ENCODE measurements at regions not wholly inside any gene's neighbourhood (a gene's known extent, or its start where the extent isn't known, plus 50 kb on each side); places are given as distances from the start of the nearest gene placed in this dataset.

DNA sequence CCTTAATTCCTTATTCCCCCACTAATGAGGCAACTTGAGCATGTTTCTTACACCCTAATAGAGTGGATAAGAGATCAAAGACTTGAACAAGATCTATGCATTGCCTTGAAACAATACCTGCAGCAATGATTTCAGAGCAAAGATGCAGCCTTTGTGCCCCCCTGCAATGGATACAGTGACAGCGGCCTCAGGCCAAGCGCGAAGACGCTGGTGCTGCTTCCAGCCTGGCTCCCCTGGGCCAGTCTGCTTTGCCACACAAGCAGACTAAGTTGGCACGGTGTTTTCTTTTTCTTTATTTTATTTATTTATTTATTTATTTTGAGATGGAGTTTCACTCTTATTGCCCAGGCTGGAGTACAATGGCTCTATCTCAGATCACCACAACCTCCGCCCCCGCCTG, 179.8 kb upstream of the S1PR3 start:
- no peak for ATAC-seq

DNA sequence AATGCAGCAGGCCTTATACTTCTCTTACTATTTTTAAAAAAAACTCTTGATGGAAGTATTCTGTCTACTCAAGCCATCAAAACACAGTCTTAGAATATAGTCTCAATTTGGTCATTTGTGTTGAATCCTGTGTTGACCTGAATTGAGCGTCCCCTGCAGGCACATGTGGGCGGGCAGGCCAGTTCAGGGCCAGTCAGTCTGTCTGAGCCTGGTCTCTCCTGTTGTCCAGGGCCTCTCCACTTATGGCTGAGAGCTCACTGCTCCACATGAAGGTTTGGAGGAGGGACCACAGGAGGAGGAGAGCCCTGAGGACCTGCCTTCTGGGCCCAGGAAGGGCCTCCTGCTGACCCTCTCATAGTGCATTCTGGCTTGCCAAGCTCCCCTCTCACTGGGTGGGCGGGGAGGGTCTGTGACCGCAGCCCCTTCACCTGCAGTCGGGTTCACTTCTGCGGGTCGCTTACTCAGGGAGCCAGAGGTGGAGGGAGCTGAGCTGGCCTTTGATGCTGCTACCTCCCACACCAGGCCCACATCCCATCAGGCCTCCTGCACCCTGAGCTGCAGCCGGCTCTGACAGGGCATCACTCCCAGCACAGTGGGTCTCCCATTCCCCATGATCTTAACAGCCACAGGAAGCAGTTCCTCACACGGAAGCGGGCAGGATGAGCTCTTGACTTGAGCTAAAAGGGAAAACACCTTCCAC, 178.2 kb upstream of the S1PR3 start:
- ATAC-seq, result no peak
- DNase-seq, result no peak
- H3K4me3 Mint-ChIP-seq, result no peak overlapping the region
- H3K9me3 Mint-ChIP-seq, result no peaks in the 10 kb centered on the region
- H3K27ac Mint-ChIP-seq, result no peak overlapping the region
- no peaks in the 10 kb centered on the region for H3K4me1 Mint-ChIP-seq
- peaks cover 38% of the 10 kb centered on the region for H3K27me3 Mint-ChIP-seq

More for the DNA sequence above, 179.8 kb upstream of the S1PR3 start:
- peaks cover 38% of the 10 kb centered on the region for H3K27me3 Mint-ChIP-seq
- no peaks in the 10 kb centered on the region for H3K9me3 Mint-ChIP-seq
- H3K4me3 Mint-ChIP-seq, result no peak overlapping the region
- no peaks in the 10 kb centered on the region for H3K4me1 Mint-ChIP-seq
- DNase-seq, result no peak
- no peak overlapping the region for H3K27ac Mint-ChIP-seq

DNA sequence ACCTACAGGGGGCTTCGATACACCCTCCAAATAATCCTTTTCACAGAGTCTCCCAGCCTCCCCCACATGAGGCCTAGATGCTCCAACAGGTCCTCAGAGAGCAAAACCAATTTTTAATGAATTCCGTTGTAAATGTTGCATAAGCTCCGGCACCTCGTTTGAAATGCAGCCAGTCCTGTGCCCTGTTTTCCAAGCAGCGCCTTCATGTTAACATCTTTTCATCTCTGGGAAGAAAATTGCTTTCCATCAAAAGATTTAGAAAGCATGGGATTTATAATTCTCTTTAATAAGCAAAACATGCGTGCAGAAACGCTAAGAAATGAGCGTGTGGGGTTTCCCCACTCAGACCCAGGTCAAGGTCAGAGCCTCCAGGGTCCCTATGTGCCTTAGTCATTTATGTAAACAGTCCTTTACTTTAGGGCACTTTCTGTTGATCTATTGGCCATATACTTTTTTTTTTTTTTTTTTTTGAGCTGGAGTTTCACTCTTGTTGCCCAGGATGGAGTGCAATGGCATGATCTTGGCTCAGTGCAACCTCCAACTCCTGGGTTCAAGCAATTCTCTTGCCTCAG, 177.5 kb upstream of the S1PR3 start:
- Mint-ChIP-seq H3K4me1 (no peaks in the 10 kb centered on the region), H3K4me3 (no peak overlapping the region), H3K9me3 (no peaks in the 10 kb centered on the region), H3K27ac (peak overlapping the region in 1 of 2 donors; percentile 49), H3K27me3 (peaks cover 43% of the 10 kb centered on the region)
- no peak for DNase-seq
- no peak for ATAC-seq

DNA sequence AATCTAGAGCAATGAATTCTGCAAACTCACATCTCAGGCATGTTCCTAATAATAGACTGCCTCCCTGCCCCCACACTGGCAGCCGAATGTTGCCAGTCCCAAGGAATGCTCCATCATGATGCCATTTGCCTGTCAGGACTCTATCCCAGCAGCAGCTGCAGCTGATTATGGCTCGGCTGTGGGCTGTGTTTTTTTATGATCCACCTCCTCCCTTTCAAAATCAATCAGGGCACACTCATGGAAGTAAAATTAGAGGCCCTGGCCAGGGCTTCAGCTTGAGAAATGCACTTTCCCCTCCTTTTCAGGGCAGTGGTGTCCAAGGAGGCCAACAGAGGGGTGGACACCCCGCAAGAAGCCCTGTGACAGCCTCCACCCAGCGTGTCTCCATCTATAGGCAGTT, 176.7 kb upstream of the S1PR3 start:
- no peak for ATAC-seq
- no peak overlapping the region for H3K4me3 Mint-ChIP-seq
- H3K9me3 Mint-ChIP-seq, result no peaks in the 10 kb centered on the region
- DNase-seq, result no peak
- H3K27me3 Mint-ChIP-seq, result peaks cover 43% of the 10 kb centered on the region
- H3K4me1 Mint-ChIP-seq, result no peaks in the 10 kb centered on the region
- H3K27ac Mint-ChIP-seq, result no peak overlapping the region

DNA sequence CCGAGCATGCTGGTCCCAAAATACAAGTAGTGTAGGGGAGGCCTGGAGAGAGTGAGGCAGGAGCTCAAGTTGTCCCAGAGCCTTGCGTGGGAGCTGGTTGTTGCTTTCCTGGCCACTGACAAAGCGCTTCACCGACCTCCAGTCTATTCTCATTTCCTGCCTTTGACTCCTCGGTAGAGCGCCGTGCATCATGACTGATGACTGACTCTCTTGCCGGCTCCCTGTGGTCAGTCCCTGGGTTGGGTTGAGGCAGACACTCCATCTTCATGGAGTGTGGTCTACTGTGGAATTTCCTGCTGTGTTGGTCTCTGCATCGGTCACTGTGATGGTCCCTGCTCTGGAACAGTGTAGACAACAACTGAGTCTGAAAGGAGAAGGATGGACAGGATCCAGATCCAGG, 175.1 kb upstream of the S1PR3 start:
- H3K9me3 Mint-ChIP-seq, result no peaks in the 10 kb centered on the region
- no peak overlapping the region for H3K27ac Mint-ChIP-seq
- DNase-seq (no peak), ATAC-seq (no peak)
- no peak overlapping the region for H3K4me3 Mint-ChIP-seq
- H3K27me3 Mint-ChIP-seq, result peaks cover 33% of the 10 kb centered on the region
- H3K4me1 Mint-ChIP-seq, result no peaks in the 10 kb centered on the region

DNA sequence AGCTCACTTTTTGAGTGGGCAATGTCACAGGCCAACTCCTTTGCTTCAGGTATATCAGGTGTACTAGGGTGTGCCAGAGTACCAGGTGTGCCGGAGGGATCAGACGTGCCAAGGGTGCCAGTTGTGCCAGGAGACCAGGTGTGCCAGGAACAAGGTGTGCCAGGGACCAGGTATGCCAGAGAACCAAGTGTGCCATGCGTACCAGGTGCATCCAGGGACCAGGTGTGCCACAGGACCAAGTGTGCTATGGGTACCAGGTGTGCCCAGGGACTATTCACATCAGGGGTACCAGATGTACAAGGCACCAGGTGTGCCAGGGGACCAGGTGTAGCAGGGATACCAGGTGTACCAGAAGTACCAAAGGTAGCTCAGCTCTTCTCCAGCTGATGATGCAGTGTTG, 174.7 kb upstream of the S1PR3 start:
- ATAC-seq, result no peak
- H3K27me3 Mint-ChIP-seq, result peaks cover 30% of the 10 kb centered on the region
- H3K4me3 Mint-ChIP-seq, result no peak overlapping the region
- no peak for DNase-seq
- H3K4me1 Mint-ChIP-seq, result no peaks in the 10 kb centered on the region
- no peak overlapping the region for H3K27ac Mint-ChIP-seq
- H3K9me3 Mint-ChIP-seq, result no peaks in the 10 kb centered on the region

DNA sequence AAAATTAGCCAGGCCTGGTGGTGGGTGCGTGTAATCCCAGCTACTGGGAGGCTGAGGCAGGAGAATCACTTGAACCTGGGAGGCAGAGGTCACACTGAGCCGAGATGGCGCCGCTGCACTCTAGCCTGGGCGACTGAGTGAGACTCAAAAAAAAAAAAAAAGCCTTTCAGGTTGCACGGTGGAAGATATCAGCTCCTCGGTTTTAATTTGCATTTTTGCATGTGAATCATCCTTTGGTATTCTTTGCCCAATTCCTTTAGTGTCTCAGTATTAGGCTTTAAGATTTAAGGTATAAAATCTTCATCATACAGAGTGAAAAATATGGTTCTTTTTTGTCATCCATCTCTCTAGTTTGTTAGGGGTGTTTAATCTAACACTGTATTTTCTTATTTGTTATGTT, 173.6 kb upstream of the S1PR3 start:
- ATAC-seq (no peak), DNase-seq (no peak)
- no peak overlapping the region for H3K4me3 Mint-ChIP-seq
- H3K4me1 Mint-ChIP-seq, result no peaks in the 10 kb centered on the region
- H3K27me3 Mint-ChIP-seq, result peaks cover 40% of the 10 kb centered on the region
- H3K27ac Mint-ChIP-seq, result no peak overlapping the region
- H3K9me3 Mint-ChIP-seq, result no peaks in the 10 kb centered on the region

DNA sequence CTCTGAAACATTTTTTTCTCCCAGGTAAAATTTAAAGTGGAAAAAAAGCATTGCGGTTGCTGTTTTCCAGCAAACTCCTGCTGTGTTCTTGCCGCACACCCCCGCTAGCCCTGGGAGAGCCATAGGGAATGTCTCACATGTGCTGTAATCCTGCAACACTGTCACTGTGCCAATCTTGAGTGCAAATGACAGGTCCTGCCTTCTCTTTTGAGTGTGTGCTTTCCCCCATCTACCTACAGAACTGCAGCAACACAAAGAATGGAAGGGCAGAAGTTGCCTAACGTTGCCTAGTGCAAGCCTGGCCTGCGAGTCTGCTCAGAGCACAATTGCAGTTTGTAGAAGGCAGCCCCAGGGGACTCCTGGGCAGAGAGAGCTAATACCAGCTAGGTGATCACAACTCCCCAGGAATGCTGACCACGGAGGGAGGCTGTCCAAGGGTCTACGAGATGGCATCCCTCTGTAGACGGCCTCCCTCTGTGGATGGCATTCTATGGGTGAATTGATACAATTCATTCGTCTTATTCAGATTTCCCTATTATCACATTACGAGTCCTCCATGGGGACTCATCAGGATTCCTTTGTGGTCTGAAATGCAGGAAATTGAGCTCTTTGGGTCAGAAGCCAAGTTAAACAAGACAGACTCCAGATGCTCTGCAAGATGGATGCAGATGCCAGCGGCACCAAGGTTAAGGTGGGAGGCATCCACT, 172.6 kb upstream of the S1PR3 start:
- peaks cover 50% of the 10 kb centered on the region for H3K27me3 Mint-ChIP-seq
- H3K9me3 Mint-ChIP-seq, result no peaks in the 10 kb centered on the region
- DNase-seq (no peak), ATAC-seq (no peak)
- H3K4me3 Mint-ChIP-seq, result no peak overlapping the region
- H3K4me1 Mint-ChIP-seq, result no peaks in the 10 kb centered on the region
- H3K27ac Mint-ChIP-seq, result no peak overlapping the region

DNA sequence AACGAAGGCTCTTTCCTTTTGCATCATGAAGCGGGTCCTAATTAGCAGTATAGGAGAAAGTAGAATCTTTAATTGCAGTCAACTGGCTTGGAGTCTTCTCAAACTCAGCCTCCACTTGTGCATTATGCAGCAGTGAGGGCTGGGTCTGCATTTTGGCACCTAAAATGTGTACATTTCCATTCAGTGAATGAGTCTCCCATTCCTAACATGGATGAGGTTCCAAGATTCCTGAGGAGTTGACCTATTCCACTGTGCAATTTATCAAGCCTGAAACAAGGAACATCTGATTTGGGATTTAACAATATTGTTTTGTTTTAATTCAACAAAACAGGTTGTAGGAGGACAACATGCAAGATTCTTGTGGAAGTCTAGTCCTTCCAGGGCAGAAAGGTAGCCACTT, 171.8 kb upstream of the S1PR3 start:
- DNase-seq (no peak), ATAC-seq (no peak)
- no peak overlapping the region for H3K4me3 Mint-ChIP-seq
- H3K9me3 Mint-ChIP-seq, result no peaks in the 10 kb centered on the region
- peaks cover 57% of the 10 kb centered on the region for H3K27me3 Mint-ChIP-seq
- H3K27ac Mint-ChIP-seq, result no peak overlapping the region
- H3K4me1 Mint-ChIP-seq, result no peaks in the 10 kb centered on the region

DNA sequence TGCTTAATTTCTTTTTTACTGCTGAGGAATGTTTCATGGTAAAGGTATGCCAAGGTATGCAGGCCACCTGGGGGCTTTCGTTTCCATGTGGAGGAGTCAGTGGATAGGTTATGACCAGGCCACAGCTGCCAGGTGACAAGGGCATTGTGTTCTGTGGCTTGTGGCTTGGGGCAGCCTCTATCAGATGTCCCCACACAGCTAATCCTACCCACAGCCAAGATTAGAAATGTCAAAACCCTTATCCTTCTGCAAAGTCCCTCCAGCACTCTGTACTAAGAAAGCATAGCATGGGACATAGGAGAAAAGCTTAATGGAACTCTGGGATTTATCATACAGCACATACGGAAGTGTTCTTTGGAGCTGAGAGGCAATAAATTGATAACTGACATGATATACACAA, 171.2 kb upstream of the S1PR3 start:
- DNase-seq, result no peak
- Mint-ChIP-seq H3K4me1 (no peaks in the 10 kb centered on the region), H3K9me3 (no peaks in the 10 kb centered on the region), H3K4me3 (no peak overlapping the region), H3K27me3 (peaks cover 57% of the 10 kb centered on the region), H3K27ac (no peak overlapping the region)
- ATAC-seq, result no peak

DNA sequence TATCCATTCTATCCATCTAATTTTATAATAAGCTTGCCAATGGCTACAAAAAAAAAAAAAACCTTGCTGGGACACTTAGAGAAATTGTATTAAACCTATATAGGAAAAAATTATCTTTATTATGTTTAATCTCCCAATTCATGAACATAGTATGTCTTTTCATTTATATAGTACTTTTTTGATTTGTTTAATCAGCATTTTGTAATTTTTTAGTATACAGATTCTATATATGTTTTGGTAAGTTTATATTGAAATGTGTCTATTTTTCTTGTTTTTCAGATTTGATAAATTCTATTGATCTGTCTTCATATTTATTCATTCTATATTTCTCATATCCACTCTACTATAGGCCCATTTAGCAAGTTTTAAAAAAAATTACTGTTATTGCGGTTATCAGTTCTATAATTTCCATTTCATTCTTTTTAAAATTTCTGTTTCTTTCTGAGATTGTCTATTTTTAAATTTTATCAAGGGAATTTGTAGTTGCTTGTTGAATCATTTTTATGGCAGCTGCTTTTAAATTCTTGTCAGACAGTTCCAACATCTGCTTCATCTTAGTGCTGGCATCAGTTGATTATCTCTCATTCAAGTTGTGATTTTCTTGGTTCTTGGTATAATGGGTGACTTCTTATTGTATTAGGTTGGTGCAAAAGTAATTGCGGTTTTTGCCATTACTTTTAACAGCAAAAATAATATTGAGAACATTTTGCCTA, 170.1 kb upstream of the S1PR3 start:
- no peak for DNase-seq
- H3K9me3 Mint-ChIP-seq, result no peaks in the 10 kb centered on the region
- H3K27me3 Mint-ChIP-seq, result peaks cover 61% of the 10 kb centered on the region

DNA sequence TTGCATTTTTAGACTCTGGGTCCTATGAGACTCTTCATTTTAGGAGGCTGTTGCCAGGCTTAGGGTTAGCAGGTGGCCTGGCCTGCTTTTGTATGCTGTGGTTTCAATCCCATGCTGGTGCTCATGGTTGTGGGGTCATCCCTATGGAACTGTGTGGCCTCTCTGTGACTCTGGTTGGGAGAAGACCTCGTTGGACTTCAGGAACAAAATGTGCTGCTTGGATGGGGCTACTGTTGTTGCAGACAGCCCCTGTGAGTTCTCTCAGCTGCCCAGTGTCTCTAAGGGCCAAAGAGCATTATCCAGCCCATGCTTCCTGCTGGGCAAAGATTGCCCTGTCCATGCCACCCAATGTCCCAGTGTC, 169.5 kb upstream of the S1PR3 start:
- no peak overlapping the region for H3K27ac Mint-ChIP-seq
- H3K4me1 Mint-ChIP-seq, result no peaks in the 10 kb centered on the region
- H3K9me3 Mint-ChIP-seq, result no peaks in the 10 kb centered on the region
- DNase-seq, result no peak
- peaks cover 62% of the 10 kb centered on the region for H3K27me3 Mint-ChIP-seq
- no peak for ATAC-seq
- no peak overlapping the region for H3K4me3 Mint-ChIP-seq

More for the DNA sequence above, 170.1 kb upstream of the S1PR3 start:
- no peak overlapping the region for H3K4me3 Mint-ChIP-seq
- no peak overlapping the region for H3K27ac Mint-ChIP-seq
- ATAC-seq, result no peak
- no peaks in the 10 kb centered on the region for H3K4me1 Mint-ChIP-seq

DNA sequence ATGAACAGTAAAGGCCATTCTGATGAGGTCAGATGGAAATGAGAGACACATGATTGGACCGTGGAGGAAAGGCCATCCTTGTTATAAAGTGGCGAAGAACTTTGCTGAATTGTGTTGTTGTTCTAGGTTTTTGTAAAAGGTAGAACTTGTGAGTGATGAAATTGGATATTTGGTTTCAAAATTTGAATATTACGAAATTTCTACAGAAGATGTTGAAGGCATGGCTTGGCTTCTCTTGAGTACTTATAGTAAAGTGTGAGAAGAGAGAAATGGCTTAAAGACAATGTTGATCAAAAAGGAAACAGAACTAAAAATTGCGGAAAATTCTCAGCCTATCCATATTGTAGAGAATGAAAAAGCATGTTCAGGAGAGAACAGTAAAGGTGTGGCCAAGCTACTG, 166.6 kb upstream of the S1PR3 start:
- H3K4me1 Mint-ChIP-seq, result no peaks in the 10 kb centered on the region
- H3K27ac Mint-ChIP-seq, result no peak overlapping the region
- H3K9me3 Mint-ChIP-seq, result no peaks in the 10 kb centered on the region
- H3K4me3 Mint-ChIP-seq, result no peak overlapping the region
- no peak for DNase-seq
- ATAC-seq, result no peak
- peaks cover 81% of the 10 kb centered on the region for H3K27me3 Mint-ChIP-seq

DNA sequence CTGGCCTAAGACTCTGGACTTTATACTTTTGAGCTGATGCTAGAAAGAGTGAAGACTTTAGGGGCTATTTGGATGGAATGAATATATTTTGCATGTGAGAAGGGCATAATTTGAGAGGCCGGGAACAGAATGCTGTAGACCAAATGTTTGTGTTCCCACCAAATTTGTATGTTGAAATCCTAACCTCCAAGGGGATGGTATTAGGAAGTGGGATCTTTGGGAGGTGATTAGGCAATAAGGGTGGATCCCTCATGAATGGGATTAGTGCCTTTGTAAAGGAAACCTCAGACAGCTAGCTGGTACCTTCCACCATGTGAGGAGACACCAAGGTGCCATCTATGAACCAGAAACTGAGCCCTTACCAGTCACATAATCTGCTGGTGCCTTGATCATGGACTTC, 165.1 kb upstream of the S1PR3 start:
- H3K4me1 Mint-ChIP-seq, result no peaks in the 10 kb centered on the region

DNA sequence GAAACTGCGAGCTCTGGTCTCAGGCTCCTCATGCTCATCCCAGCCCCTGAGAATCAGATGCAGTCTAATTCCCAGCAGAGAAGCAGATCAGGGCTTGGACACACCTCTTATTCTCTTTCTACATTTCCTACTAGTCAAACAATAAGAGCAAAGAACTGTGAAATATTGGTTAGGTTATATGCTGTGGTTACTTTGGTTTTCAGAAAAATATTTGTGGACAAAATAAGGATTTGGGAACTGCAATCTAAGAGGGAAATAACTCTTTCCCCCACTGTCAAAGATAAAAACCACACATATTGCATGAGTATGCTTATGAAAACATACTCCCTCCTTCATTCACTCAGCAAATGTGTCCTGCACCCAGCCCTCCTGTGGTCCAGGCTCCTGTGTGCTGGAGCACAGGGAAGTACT, 164.5 kb upstream of the S1PR3 start:
- no peak overlapping the region for H3K4me3 Mint-ChIP-seq
- no peak overlapping the region for H3K27ac Mint-ChIP-seq
- H3K4me1 Mint-ChIP-seq, result no peaks in the 10 kb centered on the region
- no peak for ATAC-seq
- H3K27me3 Mint-ChIP-seq, result peaks cover 100% of the 10 kb centered on the region
- H3K9me3 Mint-ChIP-seq, result no peaks in the 10 kb centered on the region
- DNase-seq, result no peak

More for the DNA sequence above, 165.1 kb upstream of the S1PR3 start:
- no peak overlapping the region for H3K27ac Mint-ChIP-seq
- DNase-seq, result no peak
- H3K4me3 Mint-ChIP-seq, result no peak overlapping the region
- H3K27me3 Mint-ChIP-seq, result peaks cover 95% of the 10 kb centered on the region
- no peak for ATAC-seq
- H3K9me3 Mint-ChIP-seq, result no peaks in the 10 kb centered on the region

DNA sequence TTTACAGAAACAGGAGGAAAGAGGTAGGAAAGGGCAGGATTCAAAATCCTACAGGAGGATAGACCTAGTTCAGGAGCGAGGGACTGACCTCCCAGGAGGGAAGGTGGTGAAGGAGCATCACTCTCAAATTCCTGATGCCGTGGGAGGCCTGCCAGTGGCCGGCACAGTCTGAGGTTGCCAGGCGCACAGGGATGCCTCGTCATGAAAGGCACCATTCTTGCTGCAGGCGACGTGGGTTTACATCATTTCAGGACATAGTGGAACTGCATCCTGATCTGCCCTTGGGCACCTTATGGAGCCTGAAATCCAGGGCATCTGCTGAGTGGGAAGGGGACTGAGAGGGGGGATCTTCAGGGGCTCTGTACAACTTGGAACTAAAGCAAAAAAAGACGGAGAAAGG, 163.2 kb upstream of the S1PR3 start:
- peaks cover under 1% of the 10 kb centered on the region for H3K4me1 Mint-ChIP-seq
- peaks cover 0 to 6% of the 10 kb centered on the region in 2 donors for H3K9me3 Mint-ChIP-seq
- DNase-seq (no peak), ATAC-seq (no peak)
- peaks cover 100% of the 10 kb centered on the region for H3K27me3 Mint-ChIP-seq
- H3K4me3 Mint-ChIP-seq, result no peak overlapping the region
- no peak overlapping the region for H3K27ac Mint-ChIP-seq

Data from stimulated activated naive CD8-positive, alpha-beta T cell treated with anti-CD3 and anti-CD28 coated beads, Interleukin-15, amount 100 ng/mL, for 72 hours (primary cell).